IMR-90 (cell line): ENCODE measurements at regions not wholly inside any gene's neighbourhood (a gene's known extent, or its start where the extent isn't known, plus 50 kb on each side); places are given as distances from the start of the nearest gene placed in this dataset.

Experiments
- ATAC-seq: fragments of 200-7000 bp; cut with Tn5 transposase; 2 replicates; pipeline ENCODE4 v1.9.1; 2020; ENCODE audit warnings: low read depth, mild to moderate bottlenecking, moderate library complexity
- BruUV-seq: library from RNA; stranded (reverse); fragments of 400-500 nt; replicated peaks from 2 replicates; lab custom pipeline; 2021; lab: Mats Ljungman, UMichigan
- CTCF ChIA-PET: fragments of 300-600 bp; formaldehyde crosslinking; extraction: SDS; loops from one replicate; lab custom pipeline; 2021; ENCODE audit warnings: antibody characterized with exemption; lab: Yijun Ruan, JAX
- POLR2A ChIA-PET: fragments of 300-600 bp; sonication (Branson Sonifier 250); formaldehyde crosslinking; loops from one replicate; lab custom pipeline; 2022; ENCODE audit warnings: antibody characterized with exemption; ENCODE audit not compliant: unreplicated experiment; lab: Charles Lee
- DNase-seq: peaks from one replicate; pipeline ENCODE4 v3.0.0; 2013
- H2AFZ ChIP-seq: replicated peaks from 2 replicates; pipeline ENCODE3; 2013; ENCODE audit warnings: low read length, mild to moderate bottlenecking; ENCODE audit not compliant: poor library complexity
- H2AK5ac ChIP-seq: 2 replicates; pipeline ENCODE4 v1.6.1; 2013; ENCODE audit warnings: low read depth, low read length, inconsistent platforms
- H2AK9ac ChIP-seq: replicated peaks from 2 replicates; pipeline ENCODE3; 2013; ENCODE audit warnings: mild to moderate bottlenecking, low read depth, low read length, moderate library complexity; ENCODE audit not compliant: poor library complexity
- H2BK120ac ChIP-seq: 2 replicates; pipeline ENCODE4 v1.6.1; 2013; ENCODE audit warnings: low read depth, low read length, inconsistent platforms
- H2BK15ac ChIP-seq: 3 replicates; pipeline ENCODE4 v1.6.1; 2013; ENCODE audit warnings: low read depth, low read length, inconsistent platforms
- H2BK20ac ChIP-seq: 2 replicates; pipeline ENCODE4 v1.6.1; 2013; ENCODE audit warnings: low read depth, mild to moderate bottlenecking, inconsistent platforms, low read length, moderate library complexity
- H2BK5ac ChIP-seq: 2 replicates; pipeline ENCODE4 v1.6.1; 2013; ENCODE audit warnings: mild to moderate bottlenecking, low read depth, low read length, inconsistent platforms; ENCODE audit not compliant: poor library complexity, severe bottlenecking
- H3K14ac ChIP-seq: replicated peaks from 2 replicates; pipeline ENCODE4 v1.6.1; 2013; ENCODE audit warnings: low read depth, low read length, inconsistent platforms
- H3K18ac ChIP-seq: 2 replicates; pipeline ENCODE4 v1.6.1; 2013; ENCODE audit warnings: low read depth, low read length, control low read depth
- H3K23ac ChIP-seq: 2 replicates; pipeline ENCODE4 v1.6.1; 2013; ENCODE audit warnings: low read depth, low read length, inconsistent platforms
- H3K27ac ChIP-seq: 2 replicates; pipeline ENCODE4 v1.5.1; 2013; ENCODE audit warnings: mild to moderate bottlenecking, control low read depth, low read length; ENCODE audit not compliant: insufficient read depth
- H3K27me3 ChIP-seq: 2 replicates; pipeline ENCODE4 v1.6.1; 2013; ENCODE audit warnings: low read length; ENCODE audit not compliant: control insufficient read depth, insufficient read depth
- H3K36me3 ChIP-seq: 2 replicates; pipeline ENCODE4 v1.6.1; 2013; ENCODE audit warnings: low read length, mixed read lengths; ENCODE audit not compliant: control insufficient read depth, insufficient read depth
- H3K4ac ChIP-seq: 2 replicates; pipeline ENCODE4 v1.6.1; 2013; ENCODE audit warnings: low read depth, low read length, inconsistent platforms
- H3K4me1 ChIP-seq: 2 replicates; pipeline ENCODE4 v1.6.1; 2013; ENCODE audit warnings: low read length, mixed read lengths; ENCODE audit not compliant: control insufficient read depth, insufficient read depth
- H3K4me2 ChIP-seq: 2 replicates; pipeline ENCODE4 v1.6.1; 2013; ENCODE audit warnings: low read depth, mild to moderate bottlenecking, control low read depth, low read length, moderate library complexity
- H3K4me3 ChIP-seq: 2 replicates; pipeline ENCODE4 v1.5.1; 2013; ENCODE audit warnings: low read depth, mild to moderate bottlenecking, control low read depth, low read length, moderate library complexity; ENCODE audit not compliant: insufficient read depth
- H3K56ac ChIP-seq: 2 replicates; pipeline ENCODE4 v1.6.1; 2013; ENCODE audit warnings: low read length, inconsistent platforms; ENCODE audit not compliant: insufficient read depth; ENCODE audit errors: extremely low read depth
- H3K79me1 ChIP-seq, 2 experiments: 2 replicates each; pipeline ENCODE4 v1.6.1; 2013; ENCODE audit warnings: low read length in 2 of 2, inconsistent platforms in 1 of 2, low read depth in 1 of 2
- H3K9ac ChIP-seq: 2 replicates; pipeline ENCODE4 v1.6.1; 2013; ENCODE audit warnings: low read depth, low read length, control low read depth
- H3K9me1 ChIP-seq: 2 replicates; pipeline ENCODE4 v1.6.1; 2013; ENCODE audit warnings: low read length, inconsistent platforms; ENCODE audit not compliant: insufficient read depth
- H3K9me3 ChIP-seq: 2 replicates; pipeline ENCODE4 v1.6.1; 2013; ENCODE audit warnings: low read length; ENCODE audit not compliant: control insufficient read depth, insufficient read depth
- H4K20me1 ChIP-seq: 2 replicates; pipeline ENCODE4 v1.6.1; 2013; ENCODE audit warnings: low read length, inconsistent platforms; ENCODE audit not compliant: insufficient read depth
- H4K5ac ChIP-seq: 2 replicates; pipeline ENCODE4 v1.6.1; 2013; ENCODE audit warnings: mild to moderate bottlenecking, low read depth, low read length, control low read depth
- H4K8ac ChIP-seq, 2 experiments: 2 replicates each; pipeline ENCODE4 v1.6.1; 2013; ENCODE audit warnings: low read depth in 2 of 2, low read length in 2 of 2, control low read depth in 1 of 2, inconsistent platforms in 1 of 2
- H4K91ac ChIP-seq: 2 replicates; pipeline ENCODE4 v1.6.1; 2013; ENCODE audit warnings: low read depth, low read length, inconsistent platforms; ENCODE audit not compliant: insufficient read depth
- CTCF ChIP-seq: conservative IDR thresholded peaks from 2 replicates; pipeline ENCODE4 v1.5.1; 2012; ENCODE audit warnings: mild to moderate bottlenecking, low read depth, low read length, improper control_type of control experiment
- FOS ChIP-seq: fragments of 150-350 bp; IDR thresholded peaks from 2 replicates; pipeline ENCODE4 v1.6.1; 2016; ENCODE audit warnings: low read depth, low read length
- MAFK ChIP-seq: IDR thresholded peaks from 2 replicates; pipeline ENCODE4 v1.6.1; 2012; ENCODE audit warnings: low read depth, low read length, improper control_type of control experiment
- NFE2L2 ChIP-seq: fragments of 150-350 bp; IDR thresholded peaks from 2 replicates; pipeline ENCODE4 v1.6.1; 2016; ENCODE audit warnings: low read depth, mild to moderate bottlenecking, low read length
- POLR2A ChIP-seq: IDR thresholded peaks from 2 replicates; pipeline ENCODE4 v1.6.1; 2012; ENCODE audit warnings: mild to moderate bottlenecking, low read depth, low read length
- RAD21 ChIP-seq: IDR thresholded peaks from 2 replicates; pipeline ENCODE4 v1.6.1; 2012; ENCODE audit warnings: low read length, improper control_type of control experiment
- RCOR1 ChIP-seq: IDR thresholded peaks from 2 replicates; pipeline ENCODE4 v1.6.1; 2012; ENCODE audit warnings: mild to moderate bottlenecking, low read length, improper control_type of control experiment; ENCODE audit not compliant: insufficient replicate concordance
- RFX5 ChIP-seq: IDR thresholded peaks from 2 replicates; pipeline ENCODE4 v1.8.0; 2012; ENCODE audit warnings: low read depth, mild to moderate bottlenecking, low read length, moderate library complexity
- WGBS, 2 experiments: methylation state at CpG; one replicate each; pipeline versions ENCODE4 v1.1.5 to v1.1.7; 2013; ENCODE audit warnings: missing lambda C conversion rate in 2 of 2; ENCODE audit not compliant: insufficient read length in 1 of 2; ENCODE audit errors: extremely low coverage in 2 of 2; 5-methylcytosine and 5-hydroxymethylcytosine counted together
- dilution Hi-C: fragments of 300-500 bp; cut with HindIII; formaldehyde crosslinking; loops from one replicate; pipeline ENCODE4 v1.14.3; 2018; ENCODE audit warnings: low sequenced_read_pairs; ENCODE audit not compliant: unreplicated experiment
- in situ Hi-C: fragments of 300-500 bp; cut with MboI; formaldehyde crosslinking; loops from 3 replicates; pipeline ENCODE4 v1.14.3; 2019; ENCODE audit warnings: low sequenced_read_pairs, inconsistent platforms, mixed read lengths
- intact Hi-C: fragments of 100-400 bp; cut with micrococcal nuclease; formaldehyde crosslinking; loops from 2 replicates; pipeline ENCODE4 v1.10.0; 2022
- TF ChIP-seq, protein P1 (sequence below): fragments of 150-350 bp; IDR thresholded peaks from 2 replicates; pipeline ENCODE4 v1.6.1; 2016; ENCODE audit warnings: low read depth, mild to moderate bottlenecking, low read length, moderate library complexity, borderline replicate concordance
- TF ChIP-seq, protein P2 (sequence below): fragments of 150-350 bp; IDR thresholded peaks from 2 replicates; pipeline ENCODE4 v1.6.1; 2017; ENCODE audit warnings: mild to moderate bottlenecking, antibody characterized with exemption, low read length, low read depth

- DNase-seq: no peak
- Histone ChIP-seq H4K20me1 (no peaks in the 10 kb centered on the region), H2AK5ac (no peak overlapping the region), H3K4me1 (peaks cover 13% of the 10 kb centered on the region), H3K36me3 (no peaks in the 10 kb centered on the region), H4K5ac (no peak overlapping the region), H4K8ac (no peak overlapping the region), H3K18ac (no peak overlapping the region), H2BK15ac (no peak overlapping the region), H3K23ac (no peak overlapping the region), H2BK120ac (no peak overlapping the region), H3K9me3 (no peaks in the 10 kb centered on the region), H2BK20ac (no peak overlapping the region), H2AK9ac (no peak overlapping the region), H2BK5ac (no peak overlapping the region), H3K56ac (no peak overlapping the region), H3K9ac (no peak overlapping the region), H3K14ac (no peak overlapping the region), H3K4me2 (no peak overlapping the region), H4K91ac (no peak overlapping the region), H3K27ac (no peak overlapping the region), H3K9me1 (peaks cover 8% of the 10 kb centered on the region), H2AFZ (no peak overlapping the region), H3K4me3 (no peak overlapping the region), H3K4ac (no peak overlapping the region), H3K27me3 (no peaks in the 10 kb centered on the region), H3K79me1 (no peaks in the 10 kb centered on the region)
- no peak for TF ChIP-seq FOS
- TF ChIP-seq, protein P1, sequence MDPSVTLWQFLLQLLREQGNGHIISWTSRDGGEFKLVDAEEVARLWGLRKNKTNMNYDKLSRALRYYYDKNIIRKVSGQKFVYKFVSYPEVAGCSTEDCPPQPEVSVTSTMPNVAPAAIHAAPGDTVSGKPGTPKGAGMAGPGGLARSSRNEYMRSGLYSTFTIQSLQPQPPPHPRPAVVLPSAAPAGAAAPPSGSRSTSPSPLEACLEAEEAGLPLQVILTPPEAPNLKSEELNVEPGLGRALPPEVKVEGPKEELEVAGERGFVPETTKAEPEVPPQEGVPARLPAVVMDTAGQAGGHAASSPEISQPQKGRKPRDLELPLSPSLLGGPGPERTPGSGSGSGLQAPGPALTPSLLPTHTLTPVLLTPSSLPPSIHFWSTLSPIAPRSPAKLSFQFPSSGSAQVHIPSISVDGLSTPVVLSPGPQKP: no peak
- no peak for TF ChIP-seq RFX5
- TF ChIP-seq, protein P2, sequence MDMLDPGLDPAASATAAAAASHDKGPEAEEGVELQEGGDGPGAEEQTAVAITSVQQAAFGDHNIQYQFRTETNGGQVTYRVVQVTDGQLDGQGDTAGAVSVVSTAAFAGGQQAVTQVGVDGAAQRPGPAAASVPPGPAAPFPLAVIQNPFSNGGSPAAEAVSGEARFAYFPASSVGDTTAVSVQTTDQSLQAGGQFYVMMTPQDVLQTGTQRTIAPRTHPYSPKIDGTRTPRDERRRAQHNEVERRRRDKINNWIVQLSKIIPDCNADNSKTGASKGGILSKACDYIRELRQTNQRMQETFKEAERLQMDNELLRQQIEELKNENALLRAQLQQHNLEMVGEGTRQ: no peak
- no peak for TF ChIP-seq RAD21
- TF ChIP-seq MAFK: no peak
- TF ChIP-seq POLR2A: no peak
- TF ChIP-seq RCOR1: no peak
- TF ChIP-seq NFE2L2: no peak
- TF ChIP-seq CTCF: no peak
- ChIA-PET CTCF (no interaction called here), POLR2A (no interaction called here)
- no peak for ATAC-seq
- WGBS, 2 experiments: no CpG with 5 or more reads among the region's 4 CpGs
- in situ Hi-C loops: loop anchor here (10.0 kb wide), 1 partner anchor 125 kb away; no protein-coding TSS in a partner anchor
- BruUV-seq: no TSS peak
- dilution Hi-C loops: no loop called here
- intact Hi-C loops: no loop called here
Observed at GRCh38 chr3:55339819-55340218, 147.3 kb downstream of the WNT5A start.
